ENCODE measurements at regions not wholly inside any gene's neighbourhood (a gene's known extent, or its start where the extent isn't known, plus 50 kb on each side); places are given as distances from the start of the nearest gene placed in this dataset.

GRCh38 chr1:96425382-96426129, 296.0 kb upstream of the PTBP2 start:
- TF ChIP-seq CTCF (conservative IDR thresholded peaks at IDR 0.05; ENCODE audit: low read depth, low read length) (no peak), EZH2phosphoT487 (IDR thresholded peaks at IDR 0.05; ENCODE audit: borderline replicate concordance, low read length) (no peak)
